H7 (cell line): ENCODE measurements at regions not wholly inside any gene's neighbourhood (a gene's known extent, or its start where the extent isn't known, plus 50 kb on each side); places are given as distances from the start of the nearest gene placed in this dataset.

Experiments
- DNase-seq: peaks from one replicate; pipeline ENCODE4 v3.0.0; 2012
- H3K27me3 ChIP-seq: 2 replicates; pipeline ENCODE4 v1.6.0; 2011; ENCODE audit warnings: mild to moderate bottlenecking, low read length; ENCODE audit not compliant: control insufficient read depth, insufficient read depth
- H3K36me3 ChIP-seq: replicated peaks from 2 replicates; pipeline ENCODE4 v1.5.1; 2011; ENCODE audit warnings: low read length; ENCODE audit not compliant: control insufficient read depth, insufficient read depth
- H3K4me3 ChIP-seq: 2 replicates; pipeline ENCODE4 v1.5.1; 2011; ENCODE audit warnings: low read depth, mild to moderate bottlenecking, control low read depth, low read length, moderate library complexity; ENCODE audit not compliant: insufficient read depth

GRCh38 chr2:58633613-58634365, 392.7 kb upstream of the FANCL start:
- Histone ChIP-seq H3K36me3 (no peaks in the 10 kb centered on the region), H3K27me3 (no peaks in the 10 kb centered on the region), H3K4me3 (no peak overlapping the region)
- DNase-seq, result no peak

GRCh38 chr2:58631986-58632385, 390.9 kb upstream of the FANCL start:
- no peaks in the 10 kb centered on the region for H3K36me3 ChIP-seq
- no peak overlapping the region for H3K4me3 ChIP-seq
- H3K27me3 ChIP-seq, result no peaks in the 10 kb centered on the region
- no peak for DNase-seq

DNA sequence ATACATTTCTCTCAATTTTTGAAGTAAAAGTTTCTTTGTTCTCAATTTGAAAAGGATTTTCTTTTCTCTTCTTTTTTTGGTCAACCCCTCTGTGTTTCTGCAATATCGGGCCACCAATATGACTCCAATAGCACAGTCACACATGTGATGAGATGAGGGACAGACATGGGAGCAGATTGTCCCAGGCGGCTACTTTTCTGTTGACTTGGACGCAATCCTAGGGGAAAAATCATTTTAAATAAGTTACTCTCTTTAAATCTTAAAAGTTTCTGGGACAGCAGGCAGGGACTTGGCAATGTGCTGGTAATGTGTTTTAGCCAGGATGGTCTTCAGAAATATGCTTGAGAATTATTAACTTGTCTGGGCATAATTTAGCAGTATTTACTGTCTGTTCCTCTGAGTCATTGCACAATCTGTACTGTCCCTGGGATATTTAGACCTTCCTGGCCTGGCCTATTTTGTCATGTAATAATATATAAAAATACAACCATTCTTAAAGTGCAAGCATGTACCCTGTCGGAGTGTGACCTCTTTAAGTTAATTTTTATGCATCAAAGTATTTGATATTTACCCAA, 388.5 kb upstream of the FANCL start:
- no peak for DNase-seq
- Histone ChIP-seq H3K36me3 (no peaks in the 10 kb centered on the region), H3K4me3 (no peak overlapping the region), H3K27me3 (no peaks in the 10 kb centered on the region)

DNA sequence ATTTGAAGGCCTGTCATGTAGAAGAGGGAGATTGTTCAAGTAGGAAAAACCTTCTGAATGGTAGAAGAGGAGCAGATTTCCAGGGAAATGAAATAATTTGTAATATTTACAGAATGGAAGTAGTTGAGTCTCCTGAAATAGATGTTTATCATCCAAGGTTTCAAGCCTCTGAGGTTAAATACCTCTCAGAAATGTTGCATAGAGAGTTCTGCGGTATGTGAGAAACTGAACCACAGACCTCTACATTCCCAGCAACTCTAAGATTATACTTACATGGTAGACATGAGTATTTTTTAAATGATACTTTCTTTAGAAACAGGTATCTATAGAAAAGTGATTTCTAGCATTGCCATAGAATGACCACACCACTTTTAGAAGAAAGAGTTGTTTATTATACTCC, 379.8 kb upstream of the FANCL start:
- Histone ChIP-seq H3K36me3 (no peaks in the 10 kb centered on the region), H3K4me3 (no peak overlapping the region), H3K27me3 (no peaks in the 10 kb centered on the region)
- DNase-seq, result no peak

DNA sequence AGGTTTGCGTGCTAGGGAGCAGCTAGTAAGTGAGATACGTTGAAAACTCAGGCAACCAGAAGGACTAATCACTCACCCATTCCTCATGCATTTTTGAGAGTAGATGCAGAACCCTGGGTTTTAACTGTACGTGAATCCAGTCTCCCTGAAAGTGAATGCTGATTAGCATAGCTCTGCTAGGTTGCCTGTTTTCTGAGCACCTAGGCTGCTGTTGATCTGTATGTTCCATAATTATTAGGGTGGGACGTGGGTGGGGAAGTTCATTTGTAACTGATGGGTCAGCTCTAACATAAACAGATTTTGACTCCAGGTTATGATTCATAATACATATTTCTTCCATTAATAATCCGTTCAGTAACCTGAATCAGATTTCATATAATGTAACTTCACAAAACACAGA, 379.0 kb upstream of the FANCL start:
- no peaks in the 10 kb centered on the region for H3K27me3 ChIP-seq
- no peak for DNase-seq
- no peak overlapping the region for H3K4me3 ChIP-seq
- no peaks in the 10 kb centered on the region for H3K36me3 ChIP-seq

GRCh38 chr2:58616961-58617360, 375.8 kb upstream of the FANCL start:
- no peaks in the 10 kb centered on the region for H3K36me3 ChIP-seq
- no peaks in the 10 kb centered on the region for H3K27me3 ChIP-seq
- DNase-seq, result no peak
- H3K4me3 ChIP-seq, result no peak overlapping the region

- no peak for DNase-seq
- no peaks in the 10 kb centered on the region for H3K36me3 ChIP-seq
- H3K27me3 ChIP-seq, result no peaks in the 10 kb centered on the region
- no peak overlapping the region for H3K4me3 ChIP-seq
These were observed 373.1 kb upstream of the FANCL start for GRCh38 chr2:58614219-58614618.

- Histone ChIP-seq H3K4me3 (no peak overlapping the region), H3K36me3 (no peaks in the 10 kb centered on the region), H3K27me3 (no peaks in the 10 kb centered on the region)
- DNase-seq, result no peak
These were observed 371.8 kb upstream of the FANCL start for GRCh38 chr2:58612973-58613372.

DNA sequence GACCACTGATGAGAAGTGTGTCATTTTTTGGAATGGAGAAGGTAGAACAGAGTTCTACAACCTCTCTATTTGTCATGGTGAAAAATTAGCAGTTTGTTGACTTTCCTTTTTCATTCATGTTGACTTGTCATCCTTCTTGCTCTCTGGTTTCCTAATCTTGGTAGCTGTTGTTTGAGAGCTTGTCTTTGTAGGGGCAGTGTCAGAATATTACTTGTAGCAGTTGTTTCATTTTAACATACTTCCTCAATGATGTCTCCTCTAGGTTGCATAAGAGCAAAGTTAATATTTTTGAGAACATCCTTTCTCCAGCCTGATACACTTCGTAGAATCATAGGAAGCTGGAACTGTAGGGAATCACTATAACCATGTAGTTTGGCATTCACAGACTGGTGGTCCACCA, 368.2 kb upstream of the FANCL start:
- no peak for DNase-seq
- no peaks in the 10 kb centered on the region for H3K27me3 ChIP-seq
- H3K4me3 ChIP-seq, result no peak overlapping the region
- no peaks in the 10 kb centered on the region for H3K36me3 ChIP-seq

GRCh38 chr2:58608146-58608545, 367.0 kb upstream of the FANCL start:
- Histone ChIP-seq H3K27me3 (no peaks in the 10 kb centered on the region), H3K4me3 (no peak overlapping the region), H3K36me3 (no peaks in the 10 kb centered on the region)
- no peak for DNase-seq

DNA sequence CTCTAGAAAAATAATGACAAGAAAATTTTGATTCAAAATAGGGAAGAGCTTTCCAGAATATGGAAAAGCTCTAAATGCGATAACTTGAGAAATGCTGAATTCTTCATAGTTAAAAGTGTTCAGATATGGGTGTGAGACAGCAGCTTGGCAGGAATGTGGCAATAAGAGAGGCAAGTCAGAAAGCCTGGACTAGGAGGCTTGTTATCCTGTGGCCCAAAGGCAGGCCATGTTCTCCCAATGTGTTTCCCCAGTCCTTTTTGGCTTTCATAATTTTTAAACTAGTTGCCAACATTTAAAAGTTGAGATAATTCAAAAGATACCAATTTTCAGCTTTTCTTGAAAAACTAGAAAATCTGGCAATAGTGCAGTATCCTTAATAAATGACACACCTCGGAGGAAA, 366.3 kb upstream of the FANCL start:
- no peak for DNase-seq
- Histone ChIP-seq H3K4me3 (no peak overlapping the region), H3K27me3 (no peaks in the 10 kb centered on the region), H3K36me3 (no peaks in the 10 kb centered on the region)

GRCh38 chr2:58606799-58607198, 365.7 kb upstream of the FANCL start:
- Histone ChIP-seq H3K36me3 (no peaks in the 10 kb centered on the region), H3K27me3 (no peaks in the 10 kb centered on the region), H3K4me3 (no peak overlapping the region)
- DNase-seq, result no peak

DNA sequence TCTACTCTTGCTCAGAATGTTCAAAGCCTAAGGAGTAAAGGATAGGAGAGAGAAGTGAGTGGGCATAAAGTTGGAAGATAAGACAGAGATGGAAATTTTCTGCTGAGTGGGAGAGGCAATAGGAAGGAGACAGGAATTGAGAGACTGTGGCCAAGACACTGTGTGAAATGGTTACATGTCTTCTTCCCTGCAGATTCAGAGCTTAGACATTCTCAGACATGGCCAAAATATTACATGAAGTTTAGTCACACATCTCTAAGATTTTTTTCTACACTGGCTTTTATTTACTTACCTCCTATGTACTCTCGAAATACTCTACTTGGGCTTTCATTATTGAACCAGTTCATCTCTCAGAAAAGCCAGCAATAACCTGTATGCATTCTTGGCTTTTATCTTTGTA, 363.0 kb upstream of the FANCL start:
- Histone ChIP-seq H3K36me3 (no peaks in the 10 kb centered on the region), H3K27me3 (no peaks in the 10 kb centered on the region), H3K4me3 (no peak overlapping the region)
- DNase-seq, result no peak

DNA sequence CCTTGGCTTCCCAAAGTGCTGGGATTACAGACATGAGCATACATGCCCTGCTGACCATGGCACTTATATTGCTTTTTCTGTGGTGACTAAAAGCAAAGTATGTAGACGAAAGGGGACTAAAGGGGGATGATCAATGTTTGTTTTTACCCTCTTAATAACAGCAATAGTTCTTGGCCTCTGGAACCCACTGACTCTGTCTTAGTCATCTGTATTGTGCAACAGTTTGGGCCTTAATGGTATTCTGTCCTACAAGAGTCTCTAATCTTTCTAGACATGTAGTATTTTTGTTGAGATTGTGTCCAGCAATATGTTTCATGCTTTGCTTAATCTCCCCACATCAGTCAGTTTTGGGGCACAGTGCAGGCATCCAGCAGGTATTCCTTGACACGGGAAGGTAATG, 359.9 kb upstream of the FANCL start:
- no peak for DNase-seq
- Histone ChIP-seq H3K36me3 (no peaks in the 10 kb centered on the region), H3K27me3 (no peaks in the 10 kb centered on the region), H3K4me3 (no peak overlapping the region)

- Histone ChIP-seq H3K27me3 (no peaks in the 10 kb centered on the region), H3K36me3 (no peaks in the 10 kb centered on the region), H3K4me3 (no peak overlapping the region)
- DNase-seq, result no peak
These were observed 357.0 kb upstream of the FANCL start for GRCh38 chr2:58598171-58598570.

DNA sequence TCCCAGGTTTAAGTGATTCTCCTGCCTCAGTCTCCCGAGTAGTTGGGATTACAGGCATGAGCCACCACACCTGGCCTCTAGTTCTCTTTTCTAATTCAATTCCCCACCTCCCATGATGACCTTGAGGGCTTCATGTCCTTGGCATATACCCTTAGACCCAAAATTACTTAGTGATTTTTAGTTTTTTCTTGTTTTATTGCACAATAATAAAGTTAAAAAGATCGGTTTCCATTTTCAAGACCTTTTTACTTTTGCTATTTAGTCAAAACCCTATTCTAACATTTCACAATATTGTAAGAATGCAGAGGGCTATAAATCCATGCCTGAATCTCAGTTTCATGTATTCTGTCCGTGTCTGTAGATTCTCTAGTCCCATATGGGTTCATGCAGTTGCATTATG, 354.6 kb upstream of the FANCL start:
- DNase-seq, result no peak
- no peaks in the 10 kb centered on the region for H3K36me3 ChIP-seq
- no peak overlapping the region for H3K4me3 ChIP-seq
- H3K27me3 ChIP-seq, result no peaks in the 10 kb centered on the region
